Neural cell (in vitro differentiated cells): ENCODE measurements at regions not wholly inside any gene's neighbourhood (a gene's known extent, or its start where the extent isn't known, plus 50 kb on each side); places are given as distances from the start of the nearest gene placed in this dataset.

Experiments used
- H2AFZ ChIP-seq: fragments of 200-600, 300-800 bp; sonication (generic), shearing (Covaris generic); 2 replicates; pipeline ENCODE4 v1.6.0; 2014; ENCODE audit warnings: low read depth, mild to moderate bottlenecking, antibody characterized with exemption, low read length, moderate library complexity
- H3F3A ChIP-seq: fragments of 200-600 bp; shearing (Covaris generic); 2 replicates; pipeline ENCODE4 v1.6.1; 2016; ENCODE audit warnings: mild to moderate bottlenecking, moderate library complexity, mixed read lengths, antibody characterized with exemption, low read length; ENCODE audit not compliant: insufficient read depth, poor library complexity, severe bottlenecking
- H3K27ac ChIP-seq: fragments of 200-600, 300-800 bp; sonication (generic), shearing (Covaris generic); 2 replicates; pipeline ENCODE4 v1.5.1; 2014; ENCODE audit warnings: mild to moderate bottlenecking, low read length, moderate library complexity
- H3K27me3 ChIP-seq: fragments of 300-800, 200-600 bp; sonication (generic), shearing (Covaris generic); 2 replicates; pipeline ENCODE4 v1.6.0; 2014; ENCODE audit warnings: mild to moderate bottlenecking, low read depth, low read length, moderate library complexity; ENCODE audit not compliant: insufficient read depth
- H3K36me3 ChIP-seq: fragments of 300-800, 200-600 bp; sonication (generic), shearing (Covaris generic); 2 replicates; pipeline ENCODE4 v1.5.1; 2014; ENCODE audit warnings: mild to moderate bottlenecking, antibody characterized with exemption, low read length, moderate library complexity; ENCODE audit not compliant: insufficient read depth
- H3K4me2 ChIP-seq: fragments of 300-800, 200-600 bp; sonication (generic), shearing (Covaris generic); 2 replicates; pipeline ENCODE4 v1.6.0; 2014; ENCODE audit warnings: mild to moderate bottlenecking, low read length
- H3K4me3 ChIP-seq: fragments of 300-800, 200-600 bp; sonication (generic), shearing (Covaris generic); 2 replicates; pipeline ENCODE4 v1.5.1; 2014; ENCODE audit warnings: mild to moderate bottlenecking, low read length, moderate library complexity
- H3K79me2 ChIP-seq: fragments of 200-600 bp; shearing (Covaris generic); replicated peaks from 2 replicates; pipeline ENCODE4 v1.6.0; 2014; ENCODE audit warnings: mild to moderate bottlenecking, low read length, moderate library complexity; ENCODE audit not compliant: insufficient read depth
- H3K9ac ChIP-seq: fragments of 300-800, 200-600 bp; sonication (generic), shearing (Covaris generic); 2 replicates; pipeline ENCODE4 v1.6.1; 2016; ENCODE audit warnings: mild to moderate bottlenecking, low read length, mixed read lengths
- H3K9me2 ChIP-seq: fragments of 200-600 bp; shearing (Covaris generic); 2 replicates; pipeline ENCODE4 v1.6.1; 2016; ENCODE audit warnings: mild to moderate bottlenecking, low read length, mixed read lengths; ENCODE audit not compliant: insufficient read depth
- H3K9me3 ChIP-seq: fragments of 200-600, 300-800 bp; sonication (generic), shearing (Covaris generic); 2 replicates; pipeline ENCODE4 v1.6.1; 2016; ENCODE audit warnings: mild to moderate bottlenecking, mixed run types, low read length, moderate library complexity, mixed read lengths
- H4K20me1 ChIP-seq: fragments of 200-600 bp; shearing (Covaris generic); 2 replicates; pipeline ENCODE4 v1.6.1; 2016; ENCODE audit warnings: mild to moderate bottlenecking, mixed run types; ENCODE audit not compliant: insufficient read depth
- EP300 ChIP-seq: fragments of 450-650 bp; conservative IDR thresholded peaks from 2 replicates; pipeline ENCODE4 v1.6.1; 2014; ENCODE audit warnings: antibody characterized with exemption, mild to moderate bottlenecking, moderate library complexity; ENCODE audit not compliant: poor library complexity, severe bottlenecking
- EZH2 ChIP-seq: fragments of 200-600, 300-800 bp; shearing (Covaris generic), sonication (generic); IDR thresholded peaks from 2 replicates; pipeline ENCODE4 v1.6.1; 2014; ENCODE audit warnings: antibody characterized with exemption, low read length, borderline replicate concordance, mild to moderate bottlenecking; ENCODE audit not compliant: insufficient read depth, poor library complexity, severe bottlenecking
- MXI1 ChIP-seq: fragments of 450-650 bp; conservative IDR thresholded peaks from 2 replicates; pipeline ENCODE4 v1.6.1; 2014; ENCODE audit warnings: antibody characterized with exemption, mild to moderate bottlenecking; ENCODE audit not compliant: poor library complexity, severe bottlenecking
- POLR2AphosphoS5 ChIP-seq: IDR thresholded peaks from 2 replicates; pipeline ENCODE4 v1.6.1; 2012
- RAD21 ChIP-seq: fragments of 450-650 bp; conservative IDR thresholded peaks from 2 replicates; pipeline ENCODE4 v1.6.1; 2014; ENCODE audit warnings: antibody characterized with exemption, mild to moderate bottlenecking, moderate library complexity
- SMC3 ChIP-seq: fragments of 450-650 bp; conservative IDR thresholded peaks from 2 replicates; pipeline ENCODE4 v1.6.1; 2014; ENCODE audit warnings: antibody characterized with exemption, mild to moderate bottlenecking, moderate library complexity; ENCODE audit not compliant: poor library complexity
- TAF1 ChIP-seq: IDR thresholded peaks from 2 replicates; pipeline ENCODE4 v1.6.1; 2012; ENCODE audit warnings: low read depth
- TF ChIP-seq, protein P1 (sequence below): fragments of 450-650 bp; IDR thresholded peaks from 2 replicates; pipeline ENCODE4 v1.5.1; 2014; ENCODE audit warnings: antibody characterized with exemption, mild to moderate bottlenecking, moderate library complexity; ENCODE audit not compliant: poor library complexity, severe bottlenecking
- TF ChIP-seq, protein P2 (sequence below): IDR thresholded peaks from 2 replicates; pipeline ENCODE4 v1.6.1; 2012; ENCODE audit warnings: borderline replicate concordance

DNA sequence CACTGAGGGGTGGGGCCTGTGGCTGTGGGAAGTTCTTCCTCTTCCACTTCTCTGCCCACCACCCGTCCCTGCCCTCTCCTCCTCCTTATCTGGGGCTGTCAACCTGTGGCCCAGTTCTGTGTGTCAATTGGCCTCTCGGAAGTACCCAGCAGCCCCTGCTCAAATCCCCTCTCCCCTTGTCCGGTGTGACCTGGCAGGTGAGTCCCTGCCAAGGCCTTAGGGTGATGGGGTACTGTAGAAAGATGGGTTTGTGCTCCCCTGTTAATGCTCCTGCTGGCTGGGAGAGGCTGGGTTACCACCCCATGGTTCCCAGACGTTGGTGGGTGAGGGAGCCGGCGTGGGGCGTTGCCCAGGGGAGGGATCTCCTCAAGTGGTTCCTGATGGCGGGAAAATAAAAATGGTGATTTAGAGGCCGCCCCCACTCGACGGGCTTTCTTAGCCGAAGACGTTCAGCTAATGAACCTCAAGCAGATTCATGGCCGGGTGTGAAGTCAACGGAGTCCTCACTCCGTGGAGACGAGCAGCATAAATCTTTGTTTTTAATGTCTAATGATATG, 141.2 kb downstream of the URI1 start:
- no peak overlapping the region for H3K27ac ChIP-seq
- no peak overlapping the region for H3K9ac ChIP-seq
- no peaks in the 10 kb centered on the region for H3K79me2 ChIP-seq
- H3K4me3 ChIP-seq, result no peak overlapping the region
- no peak overlapping the region for H2AFZ ChIP-seq
- no peaks in the 10 kb centered on the region for H3K9me3 ChIP-seq
- H3K4me2 ChIP-seq, result no peak overlapping the region
- H3F3A ChIP-seq, result no peaks in the 10 kb centered on the region
- H4K20me1 ChIP-seq, result no peaks in the 10 kb centered on the region
- no peaks in the 10 kb centered on the region for H3K9me2 ChIP-seq
- TF ChIP-seq TAF1 (no peak), SMC3 (no peak), EP300 (no peak), MXI1 (no peak), EZH2 (no peak)
- TF ChIP-seq, protein P1, sequence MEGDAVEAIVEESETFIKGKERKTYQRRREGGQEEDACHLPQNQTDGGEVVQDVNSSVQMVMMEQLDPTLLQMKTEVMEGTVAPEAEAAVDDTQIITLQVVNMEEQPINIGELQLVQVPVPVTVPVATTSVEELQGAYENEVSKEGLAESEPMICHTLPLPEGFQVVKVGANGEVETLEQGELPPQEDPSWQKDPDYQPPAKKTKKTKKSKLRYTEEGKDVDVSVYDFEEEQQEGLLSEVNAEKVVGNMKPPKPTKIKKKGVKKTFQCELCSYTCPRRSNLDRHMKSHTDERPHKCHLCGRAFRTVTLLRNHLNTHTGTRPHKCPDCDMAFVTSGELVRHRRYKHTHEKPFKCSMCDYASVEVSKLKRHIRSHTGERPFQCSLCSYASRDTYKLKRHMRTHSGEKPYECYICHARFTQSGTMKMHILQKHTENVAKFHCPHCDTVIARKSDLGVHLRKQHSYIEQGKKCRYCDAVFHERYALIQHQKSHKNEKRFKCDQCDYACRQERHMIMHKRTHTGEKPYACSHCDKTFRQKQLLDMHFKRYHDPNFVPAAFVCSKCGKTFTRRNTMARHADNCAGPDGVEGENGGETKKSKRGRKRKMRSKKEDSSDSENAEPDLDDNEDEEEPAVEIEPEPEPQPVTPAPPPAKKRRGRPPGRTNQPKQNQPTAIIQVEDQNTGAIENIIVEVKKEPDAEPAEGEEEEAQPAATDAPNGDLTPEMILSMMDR, result no peak
- TF ChIP-seq, protein P2, sequence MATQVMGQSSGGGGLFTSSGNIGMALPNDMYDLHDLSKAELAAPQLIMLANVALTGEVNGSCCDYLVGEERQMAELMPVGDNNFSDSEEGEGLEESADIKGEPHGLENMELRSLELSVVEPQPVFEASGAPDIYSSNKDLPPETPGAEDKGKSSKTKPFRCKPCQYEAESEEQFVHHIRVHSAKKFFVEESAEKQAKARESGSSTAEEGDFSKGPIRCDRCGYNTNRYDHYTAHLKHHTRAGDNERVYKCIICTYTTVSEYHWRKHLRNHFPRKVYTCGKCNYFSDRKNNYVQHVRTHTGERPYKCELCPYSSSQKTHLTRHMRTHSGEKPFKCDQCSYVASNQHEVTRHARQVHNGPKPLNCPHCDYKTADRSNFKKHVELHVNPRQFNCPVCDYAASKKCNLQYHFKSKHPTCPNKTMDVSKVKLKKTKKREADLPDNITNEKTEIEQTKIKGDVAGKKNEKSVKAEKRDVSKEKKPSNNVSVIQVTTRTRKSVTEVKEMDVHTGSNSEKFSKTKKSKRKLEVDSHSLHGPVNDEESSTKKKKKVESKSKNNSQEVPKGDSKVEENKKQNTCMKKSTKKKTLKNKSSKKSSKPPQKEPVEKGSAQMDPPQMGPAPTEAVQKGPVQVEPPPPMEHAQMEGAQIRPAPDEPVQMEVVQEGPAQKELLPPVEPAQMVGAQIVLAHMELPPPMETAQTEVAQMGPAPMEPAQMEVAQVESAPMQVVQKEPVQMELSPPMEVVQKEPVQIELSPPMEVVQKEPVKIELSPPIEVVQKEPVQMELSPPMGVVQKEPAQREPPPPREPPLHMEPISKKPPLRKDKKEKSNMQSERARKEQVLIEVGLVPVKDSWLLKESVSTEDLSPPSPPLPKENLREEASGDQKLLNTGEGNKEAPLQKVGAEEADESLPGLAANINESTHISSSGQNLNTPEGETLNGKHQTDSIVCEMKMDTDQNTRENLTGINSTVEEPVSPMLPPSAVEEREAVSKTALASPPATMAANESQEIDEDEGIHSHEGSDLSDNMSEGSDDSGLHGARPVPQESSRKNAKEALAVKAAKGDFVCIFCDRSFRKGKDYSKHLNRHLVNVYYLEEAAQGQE, result no peak
- no peaks in the 10 kb centered on the region for H3K36me3 ChIP-seq
- no peaks in the 10 kb centered on the region for H3K27me3 ChIP-seq

DNA sequence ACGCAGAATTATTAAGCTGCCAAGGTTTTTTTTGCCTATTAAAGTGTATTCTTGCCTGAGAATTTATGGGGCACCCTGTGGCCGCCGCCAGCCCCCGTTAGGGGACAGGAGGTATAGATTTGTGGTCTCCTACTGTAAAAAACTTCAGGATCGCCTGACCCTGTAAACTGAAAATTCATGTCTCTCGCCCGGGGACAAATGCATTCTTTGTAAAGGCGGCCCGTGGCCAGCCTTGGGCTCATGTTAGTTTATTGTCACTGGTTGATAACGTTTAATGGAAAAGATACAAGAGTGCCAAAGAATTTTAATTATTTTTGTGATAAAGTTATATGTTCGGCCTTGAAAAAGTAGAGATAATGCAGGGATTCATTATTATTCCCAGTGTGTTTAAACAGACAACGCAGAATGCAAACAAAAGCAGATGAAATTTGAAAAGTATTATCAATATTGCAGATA, 141.7 kb downstream of the URI1 start:
- H3K27me3 ChIP-seq, result no peaks in the 10 kb centered on the region
- no peaks in the 10 kb centered on the region for H3K36me3 ChIP-seq
- H3K9ac ChIP-seq, result no peak overlapping the region
- no peak for TF ChIP-seq SMC3
- TF ChIP-seq EZH2, result no peak
- TF ChIP-seq, protein P1, result no peak
- no peak for TF ChIP-seq RAD21
- TF ChIP-seq TAF1, result no peak
- TF ChIP-seq EP300, result no peak
- TF ChIP-seq MXI1, result no peak
- no peak for TF ChIP-seq POLR2AphosphoS5
- TF ChIP-seq, protein P2, result no peak
- H3K4me3 ChIP-seq, result no peak overlapping the region
- no peaks in the 10 kb centered on the region for H3K9me2 ChIP-seq
- no peaks in the 10 kb centered on the region for H3F3A ChIP-seq
- H3K27ac ChIP-seq, result no peak overlapping the region
- H2AFZ ChIP-seq, result no peak overlapping the region
- H3K9me3 ChIP-seq, result no peaks in the 10 kb centered on the region
- no peak overlapping the region for H3K4me2 ChIP-seq
- no peaks in the 10 kb centered on the region for H3K79me2 ChIP-seq
- H4K20me1 ChIP-seq, result no peaks in the 10 kb centered on the region
